GM23248 (cell line): ENCODE measurements at regions not wholly inside any gene's neighbourhood (a gene's known extent, or its start where the extent isn't known, plus 50 kb on each side); places are given as distances from the start of the nearest gene placed in this dataset.
A peak's percentile ranks its signal among the peaks of the same experiment; 100 is the strongest.

Source experiments
- DNase-seq: peaks from one replicate; pipeline ENCODE4 v3.0.0-alpha.2; 2015
- H2AFZ ChIP-seq: fragments of 200-600 bp; sonication (generic); 2 replicates; pipeline ENCODE4 v1.6.1; 2016; ENCODE audit warnings: antibody characterized with exemption
- H3F3A ChIP-seq: fragments of 200-600 bp; sonication (generic); 2 replicates; pipeline ENCODE4 v1.6.1; 2016; ENCODE audit warnings: mild to moderate bottlenecking, antibody characterized with exemption, mixed run types; ENCODE audit not compliant: insufficient read depth
- H3K27ac ChIP-seq: fragments of 200-600 bp; sonication (generic); 2 replicates; pipeline ENCODE4 v1.5.1; 2016; ENCODE audit warnings: mild to moderate bottlenecking
- H3K27me3 ChIP-seq: fragments of 200-600 bp; sonication (generic); replicated peaks from 2 replicates; pipeline ENCODE4 v1.6.1; 2016; ENCODE audit warnings: mild to moderate bottlenecking; ENCODE audit not compliant: insufficient read depth
- H3K36me3 ChIP-seq: fragments of 200-600 bp; sonication (generic); 2 replicates; pipeline ENCODE4 v1.6.1; 2016; ENCODE audit warnings: low read depth, mild to moderate bottlenecking
- H3K4me1 ChIP-seq: fragments of 200-600 bp; sonication (generic); 2 replicates; pipeline ENCODE4 v1.6.1; 2016; ENCODE audit warnings: mild to moderate bottlenecking; ENCODE audit not compliant: insufficient read depth
- H3K4me2 ChIP-seq: fragments of 200-600 bp; sonication (generic); one replicate; pipeline ENCODE4 v1.6.1; 2016; ENCODE audit warnings: mild to moderate bottlenecking; ENCODE audit not compliant: unreplicated experiment
- H3K4me3 ChIP-seq: fragments of 200-600 bp; sonication (generic); 2 replicates; pipeline ENCODE4 v1.5.1; 2016; ENCODE audit warnings: mild to moderate bottlenecking
- H3K79me2 ChIP-seq: fragments of 200-600 bp; sonication (generic); 2 replicates; pipeline ENCODE4 v1.6.1; 2016; ENCODE audit warnings: mild to moderate bottlenecking; ENCODE audit not compliant: insufficient read depth
- H3K9ac ChIP-seq: fragments of 200-600 bp; sonication (generic); 2 replicates; pipeline ENCODE4 v1.6.1; 2016; ENCODE audit warnings: mild to moderate bottlenecking
- H3K9me2 ChIP-seq: fragments of 200-600 bp; sonication (generic); 2 replicates; pipeline ENCODE4 v1.6.1; 2016; ENCODE audit warnings: mixed run types, mild to moderate bottlenecking, moderate library complexity; ENCODE audit not compliant: insufficient read depth
- H3K9me3 ChIP-seq: fragments of 200-600 bp; sonication (generic); one replicate; pipeline ENCODE4 v1.6.1; 2017; ENCODE audit warnings: low read depth
- H4K20me1 ChIP-seq: fragments of 200-600 bp; sonication (generic); 2 replicates; pipeline ENCODE4 v1.6.0; 2016; ENCODE audit not compliant: insufficient read depth
- EZH2 ChIP-seq: fragments of 200-600 bp; sonication (generic); IDR thresholded peaks from 2 replicates; pipeline ENCODE4 v1.6.1; 2018; ENCODE audit warnings: antibody characterized with exemption, mild to moderate bottlenecking; ENCODE audit not compliant: insufficient read depth, poor library complexity, severe bottlenecking
- EZH2phosphoT487 ChIP-seq: fragments of 200-600 bp; sonication (generic); IDR thresholded peaks from 2 replicates; pipeline ENCODE4 v1.6.1; 2018; ENCODE audit warnings: antibody characterized with exemption, moderate library complexity, mild to moderate bottlenecking, low read depth; ENCODE audit not compliant: insufficient read depth
- WGBS, 2 experiments: methylation state at CpG; one replicate each; pipeline ENCODE4 v1.1.6; 2015 to 2017; ENCODE audit warnings: low lambda C conversion rate in 2 of 2, low coverage in 1 of 2; ENCODE audit errors: missing lambda C conversion rate in 2 of 2; 5-methylcytosine and 5-hydroxymethylcytosine counted together
- in situ Hi-C: fragments of 300-500 bp; cut with MboI; formaldehyde crosslinking; loops from 2 replicates; pipeline ENCODE4 v1.15.0; 2020

GRCh38 chr3:178255315-178255714 lies 280.9 kb upstream of the KCNMB2 start:
- H3K4me2 ChIP-seq, result no peak overlapping the region
- H3F3A ChIP-seq, result no peaks in the 10 kb centered on the region
- H3K27ac ChIP-seq, result no peak overlapping the region
- no peak for TF ChIP-seq EZH2
- TF ChIP-seq EZH2phosphoT487, result no peak
- no peak overlapping the region for H3K4me3 ChIP-seq
- H3K4me1 ChIP-seq, result no peaks in the 10 kb centered on the region
- 66 to 80% methylated on average over 2 of the region's 2 CpGs for WGBS, 2 experiments
- H3K9me2 ChIP-seq, result no peaks in the 10 kb centered on the region
- H3K9me3 ChIP-seq, result no peaks in the 10 kb centered on the region
- no peak overlapping the region for H3K9ac ChIP-seq
- no peaks in the 10 kb centered on the region for H4K20me1 ChIP-seq
- in situ Hi-C loops, result no loop called here
- no peaks in the 10 kb centered on the region for H3K79me2 ChIP-seq
- no peaks in the 10 kb centered on the region for H3K27me3 ChIP-seq
- no peaks in the 10 kb centered on the region for H3K36me3 ChIP-seq
- H2AFZ ChIP-seq, result no peak overlapping the region
- peak; percentile 8 for DNase-seq

GRCh38 chr3:178257491-178257890 lies 278.7 kb upstream of the KCNMB2 start:
- Histone ChIP-seq H3K9me2 (no peaks in the 10 kb centered on the region), H3K27me3 (no peaks in the 10 kb centered on the region), H3K27ac (no peak overlapping the region), H2AFZ (no peak overlapping the region), H3K4me3 (no peak overlapping the region), H3K9me3 (no peaks in the 10 kb centered on the region), H3F3A (no peaks in the 10 kb centered on the region), H3K9ac (no peak overlapping the region), H3K79me2 (no peaks in the 10 kb centered on the region), H3K4me2 (no peak overlapping the region), H3K4me1 (no peaks in the 10 kb centered on the region; the same call in 1 of the 2 replicates), H3K36me3 (no peaks in the 10 kb centered on the region), H4K20me1 (no peaks in the 10 kb centered on the region)
- in situ Hi-C loops, result no loop called here
- WGBS, 2 experiments, result 69 to 71% methylated on average over 4 of the region's 4 CpGs
- TF ChIP-seq EZH2phosphoT487, result no peak
- no peak for TF ChIP-seq EZH2
- no peak for DNase-seq

GRCh38 chr3:178258121-178258520 lies 278.1 kb upstream of the KCNMB2 start:
- Histone ChIP-seq H3K9me2 (no peaks in the 10 kb centered on the region), H4K20me1 (no peaks in the 10 kb centered on the region), H3K9ac (no peak overlapping the region), H3K27ac (no peak overlapping the region), H3K9me3 (no peaks in the 10 kb centered on the region), H3K36me3 (no peaks in the 10 kb centered on the region), H3K4me3 (no peak overlapping the region), H3F3A (no peaks in the 10 kb centered on the region), H3K79me2 (no peaks in the 10 kb centered on the region), H2AFZ (no peak overlapping the region), H3K27me3 (no peaks in the 10 kb centered on the region), H3K4me1 (no peaks in the 10 kb centered on the region; the same call in 1 of the 2 replicates), H3K4me2 (no peak overlapping the region)
- TF ChIP-seq EZH2phosphoT487, result no peak
- no peak for TF ChIP-seq EZH2
- WGBS, 2 experiments, result 81 to 83% methylated on average over 1 of the region's 1 CpG
- no peak for DNase-seq
- in situ Hi-C loops, result no loop called here

- no peak for DNase-seq
- no peaks in the 10 kb centered on the region for H3K27me3 ChIP-seq
- no peaks in the 10 kb centered on the region for H3K9me3 ChIP-seq
- no peaks in the 10 kb centered on the region for H3K79me2 ChIP-seq
- in situ Hi-C loops, result no loop called here
- no peak overlapping the region for H3K4me2 ChIP-seq
- no peak overlapping the region for H3K4me3 ChIP-seq
- no peak overlapping the region for H3K27ac ChIP-seq
- H2AFZ ChIP-seq, result no peak overlapping the region
- H4K20me1 ChIP-seq, result no peaks in the 10 kb centered on the region
- H3K9me2 ChIP-seq, result no peaks in the 10 kb centered on the region
- no peaks in the 10 kb centered on the region for H3K36me3 ChIP-seq
- no peak for TF ChIP-seq EZH2phosphoT487
- no peak for TF ChIP-seq EZH2
- no peak overlapping the region for H3K9ac ChIP-seq
- no peaks in the 10 kb centered on the region for H3F3A ChIP-seq
- H3K4me1 ChIP-seq, result no peaks in the 10 kb centered on the region; the same call in 1 of the 2 replicates
Measured at GRCh38 chr3:178259703-178260102, 276.5 kb upstream of the KCNMB2 start.
